ENCODE measurements at regions not wholly inside any gene's neighbourhood (a gene's known extent, or its start where the extent isn't known, plus 50 kb on each side); places are given as distances from the start of the nearest gene placed in this dataset.

GRCh38 chr11:116115801-116116200 is 611.6 kb upstream of the CADM1 start:
- DNase-seq (ENCODE audit: low read depth) = no peak

- DNase-seq (ENCODE audit: low read depth) = no peak
Observed at GRCh38 chr11:116114198-116114651, 610.0 kb upstream of the CADM1 start.

GRCh38 chr11:116112087-116112935 is 608.1 kb upstream of the CADM1 start:
- no peak for DNase-seq (ENCODE audit: low read depth)

- DNase-seq (ENCODE audit: low read depth) = no peak
Observed at GRCh38 chr11:116111546-116111945, 607.3 kb upstream of the CADM1 start.

- no peak for DNase-seq (ENCODE audit: low read depth)
Observed at GRCh38 chr11:116110802-116111201, 606.6 kb upstream of the CADM1 start.

GRCh38 chr11:116110356-116110755 is 606.1 kb upstream of the CADM1 start:
- no peak for DNase-seq (ENCODE audit: low read depth)

GRCh38 chr11:116109228-116109627 is 605.0 kb upstream of the CADM1 start:
- DNase-seq (ENCODE audit: low read depth) = no peak

- no peak for DNase-seq (ENCODE audit: low read depth)
Observed at GRCh38 chr11:116108161-116108560, 603.9 kb upstream of the CADM1 start.

- no peak for DNase-seq (ENCODE audit: low read depth)
Observed at GRCh38 chr11:116107229-116107628, 603.0 kb upstream of the CADM1 start.

GRCh38 chr11:116104498-116105174 is 600.4 kb upstream of the CADM1 start:
- no peak for DNase-seq (ENCODE audit: low read depth)

- DNase-seq (ENCODE audit: low read depth) = no peak
Observed at GRCh38 chr11:116101902-116102301, 597.7 kb upstream of the CADM1 start.

GRCh38 chr11:116100016-116100415 is 595.8 kb upstream of the CADM1 start:
- no peak for DNase-seq (ENCODE audit: low read depth)

GRCh38 chr11:116099541-116099940 is 595.3 kb upstream of the CADM1 start:
- no peak for DNase-seq (ENCODE audit: low read depth)

GRCh38 chr11:116096272-116096995 is 592.2 kb upstream of the CADM1 start:
- no peak for DNase-seq (ENCODE audit: low read depth)

GRCh38 chr11:116093481-116094270 is 589.5 kb upstream of the CADM1 start:
- no peak for DNase-seq (ENCODE audit: low read depth)

- DNase-seq (ENCODE audit: low read depth) = no peak
Observed at GRCh38 chr11:116093065-116093464, 588.9 kb upstream of the CADM1 start.

GRCh38 chr11:116086426-116086825 is 582.2 kb upstream of the CADM1 start:
- no peak for DNase-seq (ENCODE audit: low read depth)

GRCh38 chr11:116085031-116085635 is 580.9 kb upstream of the CADM1 start:
- no peak for DNase-seq (ENCODE audit: low read depth)

GRCh38 chr11:116084511-116084910 is 580.3 kb upstream of the CADM1 start:
- DNase-seq (ENCODE audit: low read depth) = no peak

GRCh38 chr11:116082256-116082655 is 578.0 kb upstream of the CADM1 start:
- DNase-seq (ENCODE audit: low read depth) = no peak

- DNase-seq (ENCODE audit: low read depth) = no peak
Observed at GRCh38 chr11:116079580-116079979, 575.4 kb upstream of the CADM1 start.
